ENCODE measurements at regions not wholly inside any gene's neighbourhood (a gene's known extent, or its start where the extent isn't known, plus 50 kb on each side); places are given as distances from the start of the nearest gene placed in this dataset.

DNA sequence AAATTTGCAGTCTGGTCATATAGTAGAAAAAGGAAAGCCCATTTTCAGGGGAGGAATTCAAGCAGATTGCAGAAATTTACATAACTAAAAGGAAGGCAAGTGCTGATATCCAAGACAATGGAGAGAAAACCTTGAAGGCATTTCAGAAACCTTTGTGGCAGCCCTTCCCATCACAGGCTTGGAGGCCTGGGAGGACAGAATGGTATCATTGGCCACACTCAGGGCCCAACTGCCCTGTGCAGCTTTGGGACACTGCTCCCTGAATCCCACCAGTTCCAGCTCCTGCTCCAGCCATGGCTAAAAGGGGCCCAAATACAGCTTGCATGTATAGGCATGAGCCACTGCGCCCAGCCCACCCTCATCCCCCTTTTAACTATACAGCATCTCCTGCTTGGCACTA, 81.1 kb upstream of the NYAP2 start:
- TF ChIP-seq YY1 (IDR thresholded peaks at IDR 0.05; ENCODE audit: low read depth, low read length) (no peak), NR2C2 (IDR thresholded peaks at IDR 0.05; ENCODE audit: borderline replicate concordance, control insufficient read depth, insufficient read length, low read depth) (no peak), JUND (IDR thresholded peaks at IDR 0.05; ENCODE audit: low read depth, low read length) (no peak), EZH2 (IDR thresholded peaks at IDR 0.05; ENCODE audit: borderline replicate concordance, control insufficient read depth, low read depth, low read length) (no peak), SUZ12 (IDR thresholded peaks at IDR 0.05; ENCODE audit: unreplicated experiment) (no peak), ESRRA (IDR thresholded peaks at IDR 0.05; ENCODE audit: low read length) (no peak)
- TF ChIP-seq, protein P1, sequence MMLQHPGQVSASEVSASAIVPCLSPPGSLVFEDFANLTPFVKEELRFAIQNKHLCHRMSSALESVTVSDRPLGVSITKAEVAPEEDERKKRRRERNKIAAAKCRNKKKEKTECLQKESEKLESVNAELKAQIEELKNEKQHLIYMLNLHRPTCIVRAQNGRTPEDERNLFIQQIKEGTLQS (IDR thresholded peaks at IDR 0.05; ENCODE audit: borderline replicate concordance, extremely low read depth, low read depth, low read length): no peak
